NCI-H1417 (cell line): ENCODE measurements at regions not wholly inside any gene's neighbourhood (a gene's known extent, or its start where the extent isn't known, plus 50 kb on each side); places are given as distances from the start of the nearest gene placed in this dataset.

Experiments used
- DNase-seq, 3 experiments: peaks; one replicate each; lab custom pipeline; 2025; lab: John Stamatoyannopoulos, UW

DNA sequence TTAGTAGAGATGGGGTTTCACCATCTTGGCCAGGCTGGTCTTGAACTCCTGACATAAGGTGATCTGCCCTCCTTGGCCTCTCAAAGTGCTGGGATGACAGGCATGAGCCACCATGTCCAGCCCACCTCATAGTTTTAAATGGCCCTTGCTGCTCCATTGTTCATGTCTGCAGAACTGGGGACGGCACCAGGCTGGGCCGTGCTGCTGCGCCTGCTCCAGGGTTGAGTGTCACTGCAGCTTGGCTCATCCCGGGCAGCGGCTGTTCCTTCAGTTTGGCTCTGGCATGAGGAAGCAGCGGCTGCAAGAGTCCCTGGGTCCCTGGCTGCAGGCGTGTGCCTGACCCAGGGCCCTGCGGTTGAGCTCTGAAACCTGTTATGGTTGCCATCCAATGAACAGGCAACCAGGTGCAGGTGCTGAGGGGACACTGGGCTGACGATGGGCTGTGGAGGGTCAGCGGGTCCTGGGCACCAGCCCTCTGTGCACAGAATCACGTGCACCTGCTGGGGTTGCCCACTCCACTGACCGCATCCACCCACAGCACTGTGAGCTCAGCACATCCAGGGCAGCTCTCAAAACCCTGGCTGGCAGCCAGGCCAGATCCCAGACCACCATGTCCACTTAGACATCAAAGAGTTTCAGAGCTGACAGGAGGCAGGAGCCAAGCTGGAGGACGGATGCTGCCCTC, 70.2 kb upstream of the PPP2R2D start:
- no peak for DNase-seq

DNA sequence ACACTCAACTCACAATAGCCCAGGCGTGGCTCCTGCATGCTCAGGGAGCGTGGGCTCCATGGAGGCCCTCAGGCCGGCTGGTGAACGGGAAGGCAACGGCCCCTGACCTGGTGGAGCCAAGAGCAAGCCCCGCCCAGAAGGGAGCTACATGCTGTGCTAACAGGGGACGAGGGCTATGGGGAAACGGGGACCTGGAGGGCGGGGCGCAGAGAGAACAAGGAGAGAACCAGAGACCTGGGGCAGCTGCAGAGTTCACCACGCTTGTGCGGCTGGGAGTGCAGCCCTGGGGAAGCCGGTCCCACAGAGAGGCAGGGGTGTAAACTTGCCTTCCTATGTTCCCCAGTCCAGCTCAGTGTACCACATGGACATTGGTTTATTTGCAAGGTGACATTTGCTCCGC, 69.2 kb upstream of the PPP2R2D start:
- DNase-seq = peak in 1 of 3 experiments; percentile 14

DNA sequence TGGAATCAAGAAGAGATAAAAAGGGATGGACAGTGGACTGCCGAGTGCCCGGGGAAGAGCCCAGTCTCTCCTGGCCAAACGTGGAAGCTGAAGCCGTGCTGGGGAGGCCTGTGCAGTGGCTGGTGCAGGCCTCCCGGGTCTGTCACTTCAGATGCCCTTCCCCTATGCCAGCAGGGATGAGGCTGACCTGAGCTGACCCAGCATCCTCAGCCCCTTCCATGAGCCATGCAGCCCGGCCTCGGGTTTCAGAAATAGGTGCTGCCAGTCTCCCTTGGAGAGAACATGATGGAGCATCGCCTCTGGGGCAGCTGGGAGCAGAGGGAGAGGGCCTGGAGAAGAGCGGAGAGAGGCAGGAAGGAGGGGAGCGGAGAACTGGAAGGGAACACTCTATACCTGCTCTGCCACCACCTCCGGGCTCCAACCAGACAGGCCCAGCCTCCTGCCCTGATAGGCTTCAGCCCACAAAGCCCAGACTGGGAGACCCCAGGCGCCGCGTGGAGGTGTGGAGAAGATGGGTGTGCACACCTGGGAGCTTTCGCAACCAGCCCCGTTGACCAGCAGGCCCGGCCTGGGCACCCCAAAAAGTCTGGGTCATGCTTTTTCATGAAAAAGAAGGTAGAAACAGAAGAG, 68.6 kb upstream of the PPP2R2D start:
- no peak for DNase-seq

DNA sequence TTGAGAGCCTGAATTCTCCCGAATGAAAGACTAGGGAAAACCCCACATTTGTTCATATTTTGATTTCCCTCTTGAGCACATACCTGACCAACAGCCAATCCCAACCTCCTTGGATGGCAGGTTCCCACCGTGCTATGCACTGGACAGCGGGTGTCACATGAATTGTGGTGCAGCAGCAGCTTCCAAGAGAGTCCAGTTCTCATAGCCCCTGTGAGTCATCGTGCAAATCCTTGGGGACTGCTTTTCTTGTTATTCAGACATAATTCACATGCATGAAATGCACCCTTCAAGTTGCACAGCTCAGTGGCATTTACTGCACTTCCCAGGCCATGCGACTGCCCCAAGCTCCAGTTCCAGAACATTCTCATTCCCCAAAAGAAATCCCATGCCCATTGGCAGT, 67.8 kb upstream of the PPP2R2D start:
- DNase-seq = no peak

DNA sequence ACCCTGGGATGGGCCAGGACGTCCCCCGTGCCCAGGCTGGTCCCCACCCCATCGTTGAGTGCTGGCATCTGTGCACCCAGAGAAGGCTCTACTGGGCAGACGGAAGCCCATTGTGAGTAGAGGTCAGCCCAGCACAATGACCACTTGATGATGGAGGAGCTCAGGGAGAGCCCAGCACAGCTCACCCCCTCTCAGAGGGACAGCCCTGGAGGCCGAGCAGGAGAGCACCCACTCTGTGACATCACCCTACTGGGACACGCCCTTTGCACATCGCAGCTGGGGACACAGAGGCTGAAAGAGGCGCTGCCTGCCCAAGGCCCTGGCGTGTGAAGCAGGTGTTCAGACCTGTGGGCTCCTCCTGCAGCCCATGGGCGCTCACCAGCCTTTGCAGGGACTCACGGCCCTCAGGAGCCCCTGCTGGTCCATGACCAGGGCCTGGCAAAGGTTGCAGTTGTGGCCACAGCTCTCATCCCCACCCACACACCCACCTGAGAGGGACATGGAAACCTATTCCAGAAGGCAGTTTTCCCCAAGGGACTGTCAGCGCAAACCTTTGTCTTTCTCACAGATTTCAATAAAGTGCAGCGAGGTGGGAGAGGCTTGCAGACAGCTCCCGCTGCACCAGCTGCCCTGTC, 67.2 kb upstream of the PPP2R2D start:
- DNase-seq = no peak

DNA sequence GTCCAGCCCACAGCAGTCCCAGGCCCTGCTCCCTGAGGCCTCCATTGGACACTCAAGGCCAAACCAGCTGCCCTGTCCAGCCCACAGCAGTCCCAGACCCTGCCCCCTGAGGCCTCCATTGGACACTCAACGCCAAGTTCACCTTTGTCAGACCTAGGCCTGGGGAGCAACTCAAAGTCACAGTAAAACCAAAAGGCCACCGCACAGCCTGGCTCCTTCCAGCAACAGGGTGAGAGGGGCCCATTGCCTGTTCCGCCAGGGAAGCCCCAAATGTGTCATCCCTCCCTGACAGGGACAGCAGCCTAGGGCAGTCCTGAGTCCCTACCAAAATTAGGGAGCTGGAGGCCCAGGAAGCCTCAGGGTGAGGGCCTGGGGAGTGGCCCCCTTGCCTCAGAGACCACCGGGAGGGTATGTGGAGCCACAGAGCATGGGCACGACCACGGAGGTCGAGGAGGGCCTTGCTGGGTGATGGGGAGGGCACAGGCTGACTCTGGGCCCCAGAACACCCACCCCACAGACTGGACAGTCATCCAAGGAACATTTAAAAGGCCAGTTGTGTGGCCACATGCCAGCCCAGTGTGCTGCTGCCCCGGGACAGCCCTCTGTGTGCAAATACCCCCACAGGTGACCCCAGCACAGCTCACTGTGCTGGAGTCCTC, 66.5 kb upstream of the PPP2R2D start:
- DNase-seq = no peak

DNA sequence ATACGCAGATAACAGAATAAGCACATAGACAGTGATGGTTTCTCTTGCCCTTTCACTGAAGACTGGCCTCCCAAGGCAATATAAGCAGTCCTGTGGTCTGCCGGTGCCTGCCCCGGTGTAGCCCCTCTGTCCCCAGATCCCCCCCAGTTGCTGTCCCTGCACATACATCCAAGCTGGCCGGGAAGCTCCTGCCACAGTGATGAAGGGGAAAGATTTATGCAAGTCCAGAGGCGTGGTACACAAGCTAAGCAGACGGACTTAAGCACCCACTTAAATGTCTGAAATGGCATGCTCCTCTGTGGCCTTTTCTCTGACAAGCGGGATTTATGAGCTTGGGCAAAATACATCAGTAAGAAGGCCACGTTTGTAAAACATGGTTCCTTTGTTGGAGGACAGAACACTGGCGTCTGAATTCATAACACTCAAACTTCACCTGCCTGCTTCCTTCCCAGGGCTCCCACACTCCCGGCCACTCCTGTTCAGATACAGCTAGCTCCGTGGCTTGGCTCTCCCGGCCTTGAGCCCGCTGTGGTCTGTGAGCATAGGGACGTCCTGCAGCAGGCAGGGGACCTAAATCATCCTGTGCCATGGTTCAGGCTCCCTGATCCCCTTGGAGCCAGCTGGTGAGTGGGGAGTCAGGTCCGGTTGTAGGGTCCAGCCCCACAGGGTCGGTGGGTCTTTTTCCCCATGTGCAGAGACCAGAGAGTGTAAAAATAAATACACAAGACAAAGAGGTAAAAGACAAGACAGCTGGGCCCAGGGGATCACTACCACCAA, 61.7 kb upstream of the PPP2R2D start:
- peak in 2 of 3 experiments; percentile 4 to 66 for DNase-seq

DNA sequence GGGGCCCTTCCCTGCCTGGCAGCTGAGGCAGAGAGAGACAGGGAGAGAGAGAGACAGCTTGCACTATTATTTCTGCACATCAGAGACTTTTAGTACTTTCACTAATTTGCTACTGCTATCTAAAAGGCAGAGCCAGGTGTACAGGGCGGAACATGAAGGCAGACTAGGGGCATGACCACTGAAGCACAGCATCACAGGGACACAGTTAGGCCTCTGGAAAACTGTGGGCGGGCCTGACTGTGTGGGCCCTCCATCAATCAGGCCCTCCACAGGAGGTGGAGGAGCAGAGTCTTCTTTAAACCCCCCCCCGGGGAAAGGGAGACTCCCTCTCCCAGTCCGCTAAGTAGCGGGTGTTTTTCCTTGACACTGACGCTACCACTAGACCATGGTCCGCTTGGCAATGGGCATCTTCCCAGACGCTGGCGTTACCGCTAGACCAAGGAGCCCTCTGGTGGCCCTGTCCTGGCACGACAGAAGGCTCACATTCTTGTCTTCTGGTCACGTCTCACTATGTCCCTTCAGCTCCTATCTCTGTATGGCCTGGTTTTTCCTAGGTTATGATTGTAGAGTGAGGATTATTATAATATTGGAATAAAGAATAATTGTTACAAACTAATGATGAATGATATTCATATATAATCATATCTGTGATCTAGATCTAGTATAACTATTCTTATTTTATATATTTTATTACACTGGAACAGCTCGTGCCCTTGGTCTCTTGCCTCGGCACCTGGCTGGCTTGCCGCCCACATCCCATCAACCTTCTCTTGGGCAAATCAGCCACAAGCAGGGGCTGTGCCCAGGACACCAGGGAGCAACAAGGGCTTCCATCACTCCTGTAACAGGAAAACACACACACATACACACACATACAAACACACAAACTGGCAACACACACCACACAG, 60.7 kb upstream of the PPP2R2D start:
- DNase-seq = peak in 2 of 3 experiments; percentile 4 to 41

DNA sequence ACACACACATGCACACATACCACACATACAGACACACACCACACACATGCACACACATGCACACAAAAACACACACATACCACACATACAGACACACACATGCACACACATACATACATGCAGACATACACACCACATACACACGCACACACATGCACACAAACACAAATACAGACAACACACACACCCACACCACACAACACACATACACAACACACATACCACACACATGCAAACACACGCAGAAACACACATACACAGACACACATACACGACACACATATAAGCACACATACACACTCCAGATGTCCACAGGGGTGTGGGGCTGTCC, 60.1 kb upstream of the PPP2R2D start:
- no peak for DNase-seq

DNA sequence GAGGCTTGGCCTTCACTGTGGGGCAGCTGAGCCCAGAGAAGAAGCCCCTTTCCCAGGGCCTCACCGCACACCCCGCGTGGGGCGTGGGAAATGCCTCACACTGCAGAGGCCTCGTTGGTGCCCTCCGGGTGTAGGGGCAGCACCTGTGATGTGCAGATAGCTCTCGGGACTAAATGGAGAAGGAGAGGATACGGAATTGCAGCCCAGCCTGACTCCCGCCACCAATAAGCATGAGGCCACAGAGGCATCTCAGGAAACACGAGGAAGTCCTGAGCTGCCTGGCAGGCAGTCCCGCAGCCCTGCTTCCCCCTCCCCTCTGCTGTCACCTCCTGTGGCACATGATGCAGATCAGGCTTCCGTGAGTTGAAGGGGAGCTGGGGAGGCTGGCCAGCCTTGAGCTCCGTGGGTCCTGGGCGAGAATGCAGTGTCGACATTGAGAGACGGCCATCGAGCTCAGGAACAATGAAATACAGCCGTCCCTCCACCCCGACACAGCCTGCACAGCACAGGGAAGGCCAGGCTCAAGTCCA, 59.6 kb upstream of the PPP2R2D start:
- DNase-seq = no peak

DNA sequence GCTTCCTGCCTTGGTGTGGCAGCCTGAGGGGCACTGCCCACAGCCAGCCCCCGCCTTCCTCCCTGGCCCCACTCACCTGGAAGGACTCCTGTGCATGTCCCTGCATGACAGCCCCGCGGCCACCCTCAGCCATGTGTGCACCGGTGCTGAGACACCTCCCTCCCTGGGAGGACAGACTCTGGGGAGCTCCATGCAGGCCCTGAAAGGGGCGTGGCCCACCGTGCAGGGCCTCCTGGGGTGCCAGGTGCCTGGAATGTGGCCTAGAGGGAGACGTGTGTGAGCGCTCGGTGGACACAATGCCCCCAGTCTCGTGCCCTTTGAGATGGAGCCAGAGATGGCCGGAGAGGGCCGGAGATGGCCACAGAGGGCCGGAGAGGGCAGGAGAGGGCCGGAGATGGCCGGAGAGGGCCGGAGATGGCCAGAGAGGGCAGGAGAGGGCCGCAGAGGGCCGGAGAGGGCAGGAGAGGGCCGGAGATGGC, 59.1 kb upstream of the PPP2R2D start:
- DNase-seq = no peak

DNA sequence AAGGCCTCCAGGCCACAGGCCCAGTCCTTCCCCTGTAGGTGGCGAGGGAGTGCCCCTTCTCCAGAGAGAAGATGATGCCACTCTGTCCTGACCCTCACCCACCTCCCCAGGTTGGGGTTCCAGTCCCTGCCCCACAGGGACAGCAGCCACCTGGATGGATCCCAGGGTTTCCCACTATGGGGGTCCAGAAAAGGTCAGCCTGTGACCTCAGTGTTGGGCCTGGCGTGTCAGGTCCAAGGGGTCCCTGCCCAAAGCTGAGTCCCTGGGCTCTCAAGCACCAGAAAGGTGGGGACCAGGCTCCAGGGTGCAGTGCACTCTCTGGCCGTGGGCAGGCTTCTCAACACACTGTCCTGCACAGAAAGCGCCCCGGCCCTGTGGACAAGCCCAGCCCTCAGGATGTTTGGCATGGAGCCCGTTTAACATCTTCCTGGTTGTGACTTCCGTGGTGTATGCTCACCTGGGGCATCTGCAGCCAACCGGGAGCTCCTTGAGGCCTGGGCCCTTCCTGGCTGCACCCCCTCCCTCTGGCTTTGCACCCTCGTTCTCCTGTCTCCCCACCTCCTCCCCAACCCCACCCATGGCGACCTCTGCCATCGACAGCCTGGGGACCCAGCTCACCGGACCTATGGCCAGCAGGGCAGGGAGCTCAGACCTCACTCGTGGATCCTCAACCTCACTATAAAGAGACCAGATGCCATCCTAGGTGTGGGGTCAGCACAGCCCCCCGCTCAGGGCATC, 58.3 kb upstream of the PPP2R2D start:
- DNase-seq = no peak

DNA sequence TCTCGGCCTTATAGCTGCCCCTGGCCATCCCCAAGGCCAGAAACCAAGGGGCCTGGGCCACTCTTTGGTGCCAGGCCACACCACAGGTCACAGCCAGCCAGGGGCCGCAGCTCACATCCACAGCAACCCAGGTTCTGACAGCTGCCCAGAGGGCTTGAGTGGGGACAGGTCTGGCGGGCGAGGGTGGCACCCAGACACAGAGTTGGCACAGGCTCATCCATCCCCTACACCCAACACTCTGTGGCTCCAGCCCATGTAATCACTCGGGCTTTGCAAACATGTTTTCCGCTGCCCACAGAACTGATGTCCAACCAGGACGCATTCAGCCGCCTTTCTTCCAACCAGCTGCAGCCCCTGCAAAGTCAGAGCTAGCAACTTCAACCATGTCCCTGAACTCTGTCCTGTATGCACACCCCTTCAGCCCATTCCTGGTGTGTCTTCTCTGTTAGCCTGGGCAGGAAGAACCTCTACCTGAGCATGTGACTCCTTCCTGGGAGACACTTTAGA, 57.7 kb upstream of the PPP2R2D start:
- DNase-seq = no peak

DNA sequence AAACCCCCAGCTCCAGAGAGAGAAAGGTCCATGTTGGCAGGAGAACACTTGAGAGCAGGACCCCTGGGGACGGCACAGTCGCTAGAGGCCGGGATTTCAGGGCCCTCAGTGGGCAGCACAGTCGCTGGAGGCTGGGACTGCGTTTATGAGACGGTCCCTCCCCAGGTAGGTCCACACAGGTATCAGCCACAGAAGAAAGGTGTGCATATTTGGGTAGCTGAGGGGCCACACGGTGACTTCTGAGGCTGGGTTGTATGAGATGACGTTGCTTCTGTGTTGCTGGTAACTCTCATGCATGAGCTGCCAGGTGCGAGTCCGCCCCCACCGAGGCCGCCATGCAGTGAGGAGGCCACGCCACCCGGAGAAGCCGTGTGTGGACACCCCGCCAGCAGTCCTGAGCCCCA, 56.9 kb upstream of the PPP2R2D start:
- no peak for DNase-seq

DNA sequence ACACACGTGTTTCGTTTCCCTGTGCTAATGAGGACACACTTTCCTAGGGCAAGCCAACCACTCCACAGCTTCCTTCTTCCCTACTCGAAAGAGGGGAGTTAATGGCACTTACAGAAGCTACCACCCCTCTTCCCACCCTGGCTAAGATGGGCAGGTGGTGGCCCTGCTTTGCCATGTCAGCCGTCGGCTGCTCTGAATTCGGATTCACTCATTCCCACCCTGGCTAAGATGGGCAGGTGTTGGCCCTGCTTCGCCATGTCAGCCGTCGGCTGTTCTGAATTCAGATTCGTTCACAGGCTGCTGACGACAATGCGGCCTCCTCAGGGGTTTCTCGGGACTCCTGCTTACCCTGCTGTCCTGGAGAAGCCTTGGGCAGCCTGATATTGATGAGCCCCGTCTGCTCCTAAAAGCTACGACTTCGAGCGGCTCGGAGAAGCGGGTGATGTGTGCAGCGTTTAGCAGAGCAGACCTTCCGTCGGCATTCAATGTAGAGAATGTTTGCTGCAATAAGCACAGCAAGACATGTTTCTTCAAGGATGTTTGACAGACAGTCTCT, 56.2 kb upstream of the PPP2R2D start:
- no peak for DNase-seq

DNA sequence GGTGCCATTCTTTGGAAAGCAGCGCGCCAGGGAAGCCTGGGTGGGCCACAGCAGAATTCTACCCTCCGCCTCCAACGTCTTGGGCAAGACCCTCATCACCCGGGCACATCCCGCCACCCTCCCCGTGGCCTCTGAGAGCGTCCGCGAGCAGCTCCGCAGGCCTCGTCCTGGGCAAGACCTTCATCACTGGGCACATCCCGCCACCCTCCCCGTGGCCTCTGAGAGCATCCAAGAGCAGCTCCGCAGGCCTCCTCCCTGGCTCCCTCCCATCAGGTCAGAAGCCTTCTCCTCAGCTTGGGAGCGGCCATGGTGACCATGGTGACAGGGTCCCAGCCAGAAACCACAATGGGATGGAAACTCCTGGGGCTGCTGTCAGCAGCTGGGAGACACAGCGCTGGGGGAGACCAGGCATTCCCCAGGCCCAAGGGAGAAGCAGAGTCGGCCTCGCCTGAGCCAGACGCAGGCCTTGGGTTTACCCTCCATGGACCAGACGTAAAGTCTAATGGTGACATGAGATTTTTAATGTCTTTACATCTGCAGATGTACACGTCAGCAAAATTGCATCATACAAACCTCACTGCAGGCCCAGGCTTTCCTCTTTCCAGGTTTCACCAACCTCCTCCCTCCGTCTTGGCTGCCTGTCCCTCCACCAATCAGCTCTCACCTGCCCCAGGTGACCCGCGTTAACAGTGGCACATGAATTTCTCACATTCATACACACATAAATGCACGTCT, 55.1 kb upstream of the PPP2R2D start:
- DNase-seq = no peak

DNA sequence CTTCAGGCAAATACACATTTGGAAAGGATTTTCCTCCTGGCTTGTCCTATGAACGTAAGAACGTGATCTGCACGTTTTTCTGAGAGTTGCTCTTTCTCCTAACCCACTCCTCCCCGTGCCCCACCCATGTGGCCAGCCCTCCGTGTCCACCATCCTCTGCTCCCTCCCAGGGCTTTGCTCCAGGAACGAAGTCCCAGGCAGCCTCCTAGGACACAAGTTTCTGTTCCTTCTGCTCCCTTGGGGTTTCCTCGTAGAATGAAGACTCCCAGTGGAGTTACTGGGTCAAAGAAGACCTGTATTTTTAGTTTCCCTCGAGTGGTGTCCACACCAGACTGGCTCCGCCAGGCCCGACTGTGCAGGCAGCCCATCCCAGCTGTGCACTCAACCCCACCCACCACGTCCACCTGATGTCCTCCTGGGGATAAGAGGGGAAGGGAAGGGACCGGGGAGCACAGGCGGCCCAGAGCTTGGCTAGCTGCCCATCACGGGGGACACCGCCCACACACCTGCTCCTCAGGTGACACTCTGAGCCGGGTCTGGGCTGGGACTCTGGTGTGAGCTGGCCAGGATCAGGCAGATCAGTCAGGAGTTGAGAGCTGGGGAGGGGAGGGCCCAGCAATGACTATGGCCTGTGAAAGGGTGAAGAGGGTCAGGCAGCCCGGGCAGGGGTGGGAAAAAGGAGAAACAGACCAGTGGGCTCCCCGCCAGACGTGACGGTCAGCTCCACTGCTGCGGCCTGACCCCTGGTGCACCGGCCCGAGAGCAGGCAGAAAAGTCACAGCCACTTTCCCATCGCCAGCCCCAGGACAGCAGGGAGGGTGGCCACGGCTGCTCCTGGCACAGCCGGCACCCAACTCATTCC, 54.3 kb upstream of the PPP2R2D start:
- DNase-seq = peak in 2 of 3 experiments; percentile 4 to 47

DNA sequence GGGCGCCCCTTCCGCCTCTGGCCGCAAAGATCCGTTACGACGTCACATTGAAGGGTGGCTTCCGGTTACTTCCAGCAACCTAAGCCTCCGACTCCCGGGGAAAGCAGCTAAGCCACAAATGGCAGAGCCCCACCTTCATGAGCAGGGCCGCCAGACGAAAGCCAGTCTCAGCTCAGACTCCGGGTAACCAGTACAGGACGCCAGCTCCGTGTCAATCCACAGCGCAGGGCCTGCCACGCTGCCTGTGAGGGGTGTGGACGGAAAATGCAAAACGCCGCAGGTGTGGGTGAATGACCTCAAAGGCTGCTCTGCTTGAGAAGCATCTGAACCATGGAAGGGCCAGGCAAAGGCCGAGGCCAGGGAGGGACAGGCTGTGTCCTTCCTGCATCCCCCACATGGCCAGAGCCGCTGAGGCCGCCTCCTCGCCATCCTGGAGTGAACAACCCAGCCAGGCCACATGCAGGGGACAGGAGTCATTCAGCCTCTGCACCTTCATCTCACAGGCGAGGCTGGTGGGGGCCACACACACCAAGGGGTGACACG, 53.5 kb upstream of the PPP2R2D start:
- DNase-seq = no peak
